H1 (cell line): ENCODE measurements at regions not wholly inside any gene's neighbourhood (a gene's known extent, or its start where the extent isn't known, plus 50 kb on each side); places are given as distances from the start of the nearest gene placed in this dataset.

ENCODE experiments used
- CTCF ChIA-PET: fragments of 300-600 bp; sonication (Branson Sonifier 250); formaldehyde crosslinking; loops from one replicate; lab custom pipeline; 2021; ENCODE audit not compliant: partially characterized antibody; lab: Charles Lee
- POLR2A ChIA-PET: fragments of 300-600 bp; sonication (Branson Sonifier 250); formaldehyde crosslinking; loops from one replicate; lab custom pipeline; 2021; ENCODE audit warnings: inconsistent platforms; ENCODE audit not compliant: partially characterized antibody; lab: Charles Lee
- DNase-seq, 2 experiments: peaks; one replicate each; pipeline versions ENCODE4 v3.0.0 to v3.0.0-alpha.2; 2010 to 2022; ENCODE audit warnings: low spot score in 2 of 2, low read depth in 1 of 2, mixed read lengths in 1 of 2
- FAIRE-seq: peaks from 2 replicates; lab custom pipeline; 2011; peaks lifted over from hg19 to GRCh38; lab: Jason Lieb, UNC
- H2AFZ ChIP-seq: 2 replicates; pipeline ENCODE4 v1.8.1; 2012; ENCODE audit warnings: low read length, inconsistent platforms
- H2AK5ac ChIP-seq: 2 replicates; pipeline ENCODE4 v1.6.1; 2013; ENCODE audit warnings: low read depth, low read length
- H2BK120ac ChIP-seq: replicated peaks from 2 replicates; pipeline ENCODE3; 2013; ENCODE audit warnings: low read depth, low read length, inconsistent platforms
- H2BK12ac ChIP-seq: 2 replicates; pipeline ENCODE4 v1.6.1; 2013; ENCODE audit warnings: low read depth, low read length
- H2BK15ac ChIP-seq: 2 replicates; pipeline ENCODE4 v1.6.1; 2013; ENCODE audit warnings: low read length
- H2BK20ac ChIP-seq: 2 replicates; pipeline ENCODE4 v1.6.1; 2013; ENCODE audit warnings: low read length
- H2BK5ac ChIP-seq: 2 replicates; pipeline ENCODE4 v1.6.1; 2013; ENCODE audit warnings: low read depth, low read length
- H3K14ac ChIP-seq: 2 replicates; pipeline ENCODE4 v1.6.1; 2013; ENCODE audit warnings: inconsistent platforms; ENCODE audit not compliant: insufficient read length
- H3K18ac ChIP-seq: 2 replicates; pipeline ENCODE4 v1.6.1; 2013; ENCODE audit warnings: low read length; ENCODE audit errors: extremely low read depth
- H3K23ac ChIP-seq: 2 replicates; pipeline ENCODE4 v1.6.1; 2013; ENCODE audit warnings: inconsistent platforms; ENCODE audit not compliant: insufficient read length
- H3K23me2 ChIP-seq: 2 replicates; pipeline ENCODE4 v1.6.1; 2013; ENCODE audit warnings: low read depth, low read length
- H3K27ac ChIP-seq: 2 replicates; pipeline ENCODE4 v1.6.1; 2011; ENCODE audit warnings: low read depth, low read length, inconsistent platforms
- H3K27me3 ChIP-seq, 4 experiments: replicated peaks in 1 of 4; 1 replicate in 1 of 4; 2 replicates in 3 of 4; pipeline versions ENCODE4 v1.6.1 to v1.8.1; 2011 to 2013; ENCODE audit warnings: low read length in 3 of 4, mild to moderate bottlenecking in 3 of 4, inconsistent platforms in 2 of 4, mixed read lengths in 2 of 4, moderate library complexity in 1 of 4; ENCODE audit not compliant: control insufficient read depth in 3 of 4, insufficient read depth in 3 of 4; ENCODE audit errors: extremely low read depth in 1 of 4
- H3K36me3 ChIP-seq, 4 experiments: 2 replicates each; pipeline versions ENCODE4 v1.6.1 to v1.8.1; 2011 to 2013; ENCODE audit warnings: mild to moderate bottlenecking in 4 of 4, low read length in 3 of 4, moderate library complexity in 2 of 4, control low read depth in 1 of 4, inconsistent platforms in 1 of 4; ENCODE audit not compliant: insufficient read depth in 4 of 4, control insufficient read depth in 2 of 4
- H3K4ac ChIP-seq: replicated peaks from 2 replicates; pipeline ENCODE3; 2013; ENCODE audit warnings: low read length, low read depth, mixed read lengths, inconsistent platforms; ENCODE audit not compliant: insufficient read length
- H3K4me1 ChIP-seq, 4 experiments: replicated peaks in 1 of 4; 1 replicate in 1 of 4; 2 replicates in 3 of 4; pipeline versions ENCODE4 v1.6.1 to v1.8.1; 2011 to 2013; ENCODE audit warnings: low read length in 3 of 4, inconsistent platforms in 2 of 4, mixed read lengths in 1 of 4; ENCODE audit not compliant: insufficient read depth in 4 of 4, control insufficient read depth in 3 of 4
- H3K4me2 ChIP-seq, 2 experiments: 2 replicates each; pipeline versions ENCODE4 v1.6.1 to v1.8.1; 2011 to 2013; ENCODE audit warnings: low read depth in 2 of 2, low read length in 2 of 2, control low read depth in 1 of 2, inconsistent platforms in 1 of 2, mild to moderate bottlenecking in 1 of 2; ENCODE audit not compliant: insufficient read depth in 1 of 2
- H3K4me3 ChIP-seq, 4 experiments: fragments of 200-600, 300-600 bp in 1 of 4; sonication (generic), shearing (Covaris generic), sonication (Bioruptor Twin) in 1 of 4; 2 replicates each; pipeline versions ENCODE4 v1.5.1 to v1.8.1; 2011 to 2016; ENCODE audit warnings: low read length in 4 of 4, low read depth in 3 of 4, control low read depth in 2 of 4, inconsistent platforms in 2 of 4, mild to moderate bottlenecking in 2 of 4, mixed read lengths in 1 of 4, moderate library complexity in 1 of 4; ENCODE audit not compliant: insufficient read depth in 2 of 4; ENCODE audit errors: extremely low read depth in 1 of 4
- H3K56ac ChIP-seq: replicated peaks from 2 replicates; pipeline ENCODE3; 2013; ENCODE audit warnings: low read depth, mild to moderate bottlenecking, mixed read lengths, low read length, inconsistent platforms; ENCODE audit not compliant: insufficient read length
- H3K79me1 ChIP-seq: 2 replicates; pipeline ENCODE4 v1.6.1; 2013; ENCODE audit warnings: low read depth, low read length, control low read depth
- H3K79me2 ChIP-seq, 2 experiments: 2 replicates each; pipeline versions ENCODE4 v1.6.1 to v1.8.1; 2012 to 2013; ENCODE audit warnings: low read length in 2 of 2, mild to moderate bottlenecking in 2 of 2, inconsistent platforms in 1 of 2; ENCODE audit not compliant: insufficient read depth in 2 of 2, control insufficient read depth in 1 of 2
- H3K9ac ChIP-seq, 4 experiments: replicated peaks in 1 of 4; 1 replicate in 1 of 4; 2 replicates in 3 of 4; pipeline versions ENCODE4 v1.6.1 to v1.8.1; 2011 to 2013; ENCODE audit warnings: low read depth in 3 of 4, low read length in 3 of 4, control low read depth in 2 of 4, mild to moderate bottlenecking in 2 of 4, moderate library complexity in 2 of 4, inconsistent platforms in 1 of 4; ENCODE audit errors: extremely low read depth in 1 of 4
- H3K9me3 ChIP-seq, 2 experiments: 2 replicates each; pipeline versions ENCODE4 v1.6.1 to v1.8.1; 2012 to 2013; ENCODE audit warnings: mild to moderate bottlenecking in 2 of 2, moderate library complexity in 2 of 2, control low read depth in 1 of 2, inconsistent platforms in 1 of 2, low read depth in 1 of 2, low read length in 1 of 2, mixed read lengths in 1 of 2; ENCODE audit not compliant: insufficient read depth in 2 of 2
- H4K20me1 ChIP-seq, 2 experiments: replicated peaks in 1 of 2; 2 replicates each; pipeline versions ENCODE3 to v1.8.1; 2011 to 2013; ENCODE audit warnings: inconsistent platforms in 2 of 2, low read length in 2 of 2, mild to moderate bottlenecking in 1 of 2; ENCODE audit not compliant: insufficient read depth in 2 of 2, control insufficient read depth in 1 of 2
- H4K5ac ChIP-seq: 2 replicates; pipeline ENCODE4 v1.6.1; 2013; ENCODE audit warnings: low read length, low read depth, mixed read lengths, inconsistent platforms; ENCODE audit not compliant: insufficient read length
- H4K8ac ChIP-seq: 2 replicates; pipeline ENCODE4 v1.8.0; 2013; ENCODE audit warnings: mild to moderate bottlenecking, moderate library complexity, low read length, inconsistent platforms; ENCODE audit not compliant: insufficient read depth; ENCODE audit errors: extremely low read depth
- H4K91ac ChIP-seq: replicated peaks from 2 replicates; pipeline ENCODE3; 2013; ENCODE audit warnings: low read length, mixed read lengths, inconsistent platforms; ENCODE audit not compliant: insufficient read length
- BCL11A ChIP-seq, 2 experiments: IDR thresholded peaks; one replicate each; pipeline ENCODE4 v1.6.1; 2011; ENCODE audit warnings: low read depth in 2 of 2, low read length in 2 of 2, mild to moderate bottlenecking in 2 of 2
- GTF2F1 ChIP-seq: IDR thresholded peaks from 2 replicates; pipeline ENCODE4 v1.6.1; 2012; ENCODE audit warnings: low read depth, low read length, improper control_type of control experiment, borderline replicate concordance
- MAFK ChIP-seq: IDR thresholded peaks from 2 replicates; pipeline ENCODE4 v1.6.1; 2012; ENCODE audit warnings: low read depth, mild to moderate bottlenecking, improper control_type of control experiment, low read length
- MAX ChIP-seq: IDR thresholded peaks from 2 replicates; pipeline ENCODE4 v1.6.1; 2012; ENCODE audit warnings: inconsistent platforms
- SP1 ChIP-seq: IDR thresholded peaks from 2 replicates; pipeline ENCODE4 v1.6.1; 2011; ENCODE audit warnings: low read depth, low read length
- SRF ChIP-seq: IDR thresholded peaks from 2 replicates; pipeline ENCODE4 v1.6.1; 2011; ENCODE audit warnings: mild to moderate bottlenecking, low read depth, low read length, moderate library complexity
- SUZ12 ChIP-seq: fragments of 200-600 bp; sonication (generic); IDR thresholded peaks from 2 replicates; pipeline ENCODE4 v1.6.1; 2012; ENCODE audit warnings: mild to moderate bottlenecking, inconsistent platforms, low read length, moderate library complexity, mixed read lengths
- TAF1 ChIP-seq: IDR thresholded peaks from 2 replicates; pipeline ENCODE4 v1.6.1; 2011; ENCODE audit warnings: mild to moderate bottlenecking, low read depth, low read length
- YY1 ChIP-seq: IDR thresholded peaks from 2 replicates; pipeline ENCODE4 v1.6.1; 2011; ENCODE audit warnings: low read depth, mild to moderate bottlenecking, low read length
- WGBS, 2 experiments: shearing (Covaris generic) in 1 of 2; methylation state at CpG; one replicate each; pipeline versions ENCODE4 v1.1.6 to v1.1.7; 2013 to 2015; ENCODE audit warnings: low lambda C conversion rate in 2 of 2, mixed read lengths in 2 of 2, inconsistent platforms in 1 of 2, low coverage in 1 of 2, missing lambda C conversion rate in 1 of 2; ENCODE audit not compliant: insufficient replicate concordance in 2 of 2, insufficient coverage in 1 of 2, insufficient read length in 1 of 2; ENCODE audit errors: extremely low coverage in 1 of 2, missing lambda C conversion rate in 1 of 2; 5-methylcytosine and 5-hydroxymethylcytosine counted together

- Histone ChIP-seq H2AK5ac (no peak overlapping the region), H2BK15ac (no peak overlapping the region), H2BK12ac (no peak overlapping the region), H4K5ac (no peak overlapping the region), H3K36me3 (no peaks in the 10 kb centered on the region), H3K9ac (no peak overlapping the region), H2AFZ (no peak overlapping the region), H3K79me2 (no peaks in the 10 kb centered on the region), H3K56ac (no peak overlapping the region), H3K4ac (no peak overlapping the region), H3K14ac (no peak overlapping the region), H3K18ac (no peak overlapping the region), H2BK20ac (no peak overlapping the region), H3K4me3 (no peak overlapping the region), H4K91ac (no peak overlapping the region), H3K23me2 (no peaks in the 10 kb centered on the region), H4K8ac (no peak overlapping the region), H3K27ac (no peak overlapping the region), H3K27me3 (no peaks in the 10 kb centered on the region), H3K79me1 (no peaks in the 10 kb centered on the region), H3K4me1 (no peaks in the 10 kb centered on the region), H4K20me1 (no peaks in the 10 kb centered on the region), H3K4me2 (no peak overlapping the region), H2BK120ac (no peak overlapping the region), H2BK5ac (no peak overlapping the region), H3K9me3 (no peaks in the 10 kb centered on the region), H3K23ac (no peak overlapping the region)
- POLR2A ChIA-PET, result no interaction called here
- WGBS, 2 experiments, result 96% methylated on average over 1 of the region's 1 CpG; no CpG with 5 or more reads in 1 of the 2 experiments
- FAIRE-seq (no peak), DNase-seq (no peak)
- CTCF ChIA-PET, result interaction anchor here (0.6 to 1.5 kb wide), 2 partner anchors 10 to 817 kb away, joined by 3 to 6 read pairs; no protein-coding TSS in a partner anchor
- TF ChIP-seq BCL11A (IDR thresholded peaks at IDR 0.05; ENCODE audit: low read depth in 2 of 2, low read length in 2 of 2) (no peak), SUZ12 (no peak), SRF (no peak), MAX (no peak), TAF1 (no peak), YY1 (no peak), SP1 (no peak), MAFK (no peak), GTF2F1 (no peak)
Observed at GRCh38 chr2:41145066-41145465, 693.2 kb upstream of the SLC8A1 start.
